GM12873 (cell line): ENCODE measurements at regions not wholly inside any gene's neighbourhood (a gene's known extent, or its start where the extent isn't known, plus 50 kb on each side); places are given as distances from the start of the nearest gene placed in this dataset.

ENCODE experiments used
- CTCF ChIP-seq: IDR thresholded peaks from 2 replicates; pipeline ENCODE4 v1.5.1; 2012; ENCODE audit warnings: low read depth, mild to moderate bottlenecking, moderate library complexity, low read length, control low read depth; ENCODE audit not compliant: insufficient read depth; ENCODE audit errors: missing control alignments

- no peak for TF ChIP-seq CTCF
Observed at GRCh38 chr13:78816592-78816991, 157.6 kb upstream of the OBI1 start.

GRCh38 chr13:78816154-78816553, 157.2 kb upstream of the OBI1 start:
- TF ChIP-seq CTCF: no peak

GRCh38 chr13:78806457-78806856, 147.5 kb upstream of the OBI1 start:
- peak; percentile 34 for TF ChIP-seq CTCF

GRCh38 chr13:78802912-78803311, 144.0 kb upstream of the OBI1 start:
- TF ChIP-seq CTCF: no peak

- no peak for TF ChIP-seq CTCF
Observed at GRCh38 chr13:78787190-78787589, 128.2 kb upstream of the OBI1 start.

- no peak for TF ChIP-seq CTCF
Observed at GRCh38 chr13:78786459-78786858, 127.5 kb upstream of the OBI1 start.

- TF ChIP-seq CTCF: no peak
Observed at GRCh38 chr13:78785764-78786163, 126.8 kb upstream of the OBI1 start.
